GM10266 (cell line): ENCODE measurements at regions not wholly inside any gene's neighbourhood (a gene's known extent, or its start where the extent isn't known, plus 50 kb on each side); places are given as distances from the start of the nearest gene placed in this dataset.

ENCODE experiments used
- DNase-seq: peaks from one replicate; pipeline ENCODE4 v3.0.0; 2012; ENCODE audit errors: extremely low spot score
- CTCF ChIP-seq: IDR thresholded peaks from 2 replicates; pipeline ENCODE4 v1.5.1; 2012; ENCODE audit warnings: mild to moderate bottlenecking, low read depth; ENCODE audit not compliant: control insufficient read depth, insufficient read depth; ENCODE audit errors: missing control alignments

- no peak for TF ChIP-seq CTCF
- DNase-seq = no peak
These were observed 713.0 kb downstream of the MRPL39 start for GRCh38 chr21:24894324-24894723.

- no peak for TF ChIP-seq CTCF
- DNase-seq = no peak
These were observed 717.3 kb downstream of the MRPL39 start for GRCh38 chr21:24890021-24890420.

- TF ChIP-seq CTCF = no peak
- DNase-seq = no peak
These were observed 725.8 kb downstream of the MRPL39 start for GRCh38 chr21:24881506-24881905.

GRCh38 chr21:24870633-24871032 is 736.6 kb downstream of the MRPL39 start:
- no peak for TF ChIP-seq CTCF
- DNase-seq = no peak

- no peak for DNase-seq
- TF ChIP-seq CTCF = no peak
These were observed 737.4 kb downstream of the MRPL39 start for GRCh38 chr21:24869862-24870261.

GRCh38 chr21:24868117-24868516 is 739.2 kb downstream of the MRPL39 start:
- no peak for TF ChIP-seq CTCF

GRCh38 chr21:24861471-24861870 is 745.8 kb downstream of the MRPL39 start:
- no peak for TF ChIP-seq CTCF
- no peak for DNase-seq

More at GRCh38 chr21:24868117-24868516, 739.2 kb downstream of the MRPL39 start:
- no peak for DNase-seq
